ENCODE measurements at regions not wholly inside any gene's neighbourhood (a gene's known extent, or its start where the extent isn't known, plus 50 kb on each side); places are given as distances from the start of the nearest gene placed in this dataset.
A peak's percentile ranks its signal among the peaks of the same experiment; 100 is the strongest.
"Not testable (repeated sequence)": the region's sequence is repeated elsewhere in the genome, so short reads cannot be mapped to it uniquely, and the experiment has no call there.

DNA sequence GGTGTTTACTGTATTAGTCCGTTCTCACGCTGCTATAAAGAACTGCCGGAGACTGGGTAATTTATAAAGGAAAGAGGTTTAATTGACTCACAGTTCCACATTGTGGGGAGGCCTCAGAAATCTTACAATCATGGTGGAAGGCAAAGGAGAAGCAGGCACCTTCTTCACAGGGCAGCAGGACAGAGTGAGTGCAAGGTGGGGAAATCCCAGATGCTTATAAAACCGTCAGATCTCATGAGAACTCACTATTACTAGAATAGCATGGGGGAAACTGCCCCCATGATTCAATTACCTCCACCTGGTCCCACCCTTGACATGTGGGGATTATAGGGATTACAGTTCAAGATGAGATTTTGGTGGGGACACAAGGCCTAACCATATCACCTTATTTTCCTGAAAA is 60.1 kb upstream of the IFNGR1 start:
- WGBS (ENCODE audit: missing lambda C conversion rate) = 96% methylated on average over 4 of the region's 4 CpGs
- DNase-seq (ENCODE audit: low read depth in 1 of 2, low spot score in 1 of 2); H3K4me2 ChIP-seq; H3K27ac ChIP-seq; H3K4me3 ChIP-seq; FAIRE-seq; H3K9me3 ChIP-seq; CTCF ChIA-PET; H3K4me1 ChIP-seq; ATAC-seq; POLR2A ChIA-PET: not testable (repeated sequence)

DNA sequence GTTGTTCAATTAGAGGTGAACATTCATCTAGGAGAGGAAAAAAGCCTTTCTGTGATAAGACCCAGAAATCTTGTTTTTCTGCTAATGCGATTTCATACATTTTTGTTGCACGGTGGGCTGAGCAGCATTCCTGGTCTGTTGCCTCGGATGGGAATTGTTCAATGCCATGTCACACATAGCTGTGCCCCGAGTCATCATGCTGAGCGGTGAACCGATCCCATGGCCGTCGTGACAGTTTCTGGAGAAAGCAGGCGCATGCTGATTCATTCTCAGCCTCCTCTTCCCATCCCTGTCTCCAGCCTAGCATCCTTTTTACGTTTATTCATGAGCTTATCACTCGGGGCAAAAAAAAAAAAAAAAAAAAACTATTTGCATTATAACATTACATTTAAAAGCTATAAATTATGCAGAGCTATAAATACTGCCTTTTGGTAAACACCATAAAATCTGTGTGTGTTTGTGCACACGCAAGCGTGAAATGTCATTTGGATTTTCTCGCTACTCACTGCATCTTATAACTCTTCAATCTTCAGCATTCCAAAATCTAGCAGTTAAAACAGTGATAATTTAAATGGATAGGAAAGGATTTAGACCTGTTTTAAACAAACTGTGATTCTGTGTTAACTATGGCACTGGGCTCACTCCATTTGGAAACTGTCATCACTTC is 58.9 kb upstream of the IFNGR1 start:
- Histone ChIP-seq H3K9me3 (no peaks in the 10 kb centered on the region), H3K4me1 (peaks cover 9% of the 10 kb centered on the region; the same call in 2 of the 3 replicates), H3K4me3 (no peak overlapping the region), H3K27ac (0 out of 6 replicates have a peak overlapping the region, but pooled peaks of 1 of the 2 experiments have one; percentile 19), H3K4me2 (peak overlapping the region; percentile 58)
- CTCF ChIA-PET = interaction anchor here (1.1 kb wide), 1 partner anchor 184 kb away, joined by 3 read pairs; no protein-coding TSS in a partner anchor
- peak; percentile 15 to 40 for DNase-seq (ENCODE audit: low read depth in 1 of 2, low spot score in 1 of 2)
- FAIRE-seq = no peak
- WGBS (ENCODE audit: missing lambda C conversion rate) = 33% methylated on average over 14 of the region's 14 CpGs
- peak; percentile 43 to 70; a peak in 3 of 6 replicates for ATAC-seq
- TF ChIP-seq SREBF2 (IDR thresholded peaks at IDR 0.05) (no peak), KDM1A (IDR thresholded peaks at IDR 0.05; ENCODE audit: low read depth) (no peak), FOXS1 (CRISPR knock-in tag; IDR thresholded peaks at IDR 0.05) (no peak), EP300 (IDR thresholded peaks at IDR 0.05) (no peak), MAFK (IDR thresholded peaks at IDR 0.05; ENCODE audit: partially characterized antibody) (no peak), FOSL2 (IDR thresholded peaks at IDR 0.05) (no peak), FOSL2 (CRISPR knock-in tag; IDR thresholded peaks at IDR 0.05) (0 out of 2 replicates have a peak, but pooled peaks have one; percentile 27), POLR2A (IDR thresholded peaks at IDR 0.05; ENCODE audit: low read length) (no peak), RFX5 (IDR thresholded peaks at IDR 0.05) (no peak)
- POLR2A ChIA-PET = no interaction called here

DNA sequence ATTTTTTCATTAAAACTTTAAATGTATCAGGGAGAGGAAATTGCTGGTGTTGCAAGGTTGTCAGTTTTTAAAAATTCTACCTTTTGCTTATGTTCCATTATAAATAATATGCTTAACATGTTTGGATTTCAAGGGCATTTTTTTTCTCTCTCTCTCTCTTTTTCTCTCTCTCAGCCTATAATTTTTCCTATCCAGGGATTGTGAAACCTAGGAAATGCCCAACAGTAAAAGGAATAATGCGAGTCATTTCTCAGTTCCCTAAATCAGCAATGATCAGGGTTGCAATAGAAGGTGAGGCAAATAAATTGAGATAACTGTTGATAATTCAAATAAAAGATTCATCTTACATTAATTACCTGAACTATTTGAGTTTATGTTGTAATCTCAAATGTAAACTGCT is 53.2 kb upstream of the IFNGR1 start:
- DNase-seq (ENCODE audit: low read depth in 1 of 2, low spot score in 1 of 2) = no peak
- no peak overlapping the region for H3K4me3 ChIP-seq
- 0 out of 3 replicates have a peak overlapping the region, but pooled peaks have one; percentile 5 for H3K4me2 ChIP-seq
- H3K9me3 ChIP-seq = no peaks in the 10 kb centered on the region
- TF ChIP-seq RARB (CRISPR knock-in tag; IDR thresholded peaks at IDR 0.05) = no peak
- peak in 1 of 2 experiments; percentile 19; a peak in 1 of 4 replicates for TF ChIP-seq CEBPB (IDR thresholded peaks at IDR 0.05)
- TF ChIP-seq, protein P1, sequence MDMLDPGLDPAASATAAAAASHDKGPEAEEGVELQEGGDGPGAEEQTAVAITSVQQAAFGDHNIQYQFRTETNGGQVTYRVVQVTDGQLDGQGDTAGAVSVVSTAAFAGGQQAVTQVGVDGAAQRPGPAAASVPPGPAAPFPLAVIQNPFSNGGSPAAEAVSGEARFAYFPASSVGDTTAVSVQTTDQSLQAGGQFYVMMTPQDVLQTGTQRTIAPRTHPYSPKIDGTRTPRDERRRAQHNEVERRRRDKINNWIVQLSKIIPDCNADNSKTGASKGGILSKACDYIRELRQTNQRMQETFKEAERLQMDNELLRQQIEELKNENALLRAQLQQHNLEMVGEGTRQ (IDR thresholded peaks at IDR 0.05) = no peak
- WGBS (ENCODE audit: missing lambda C conversion rate) = 14% methylated on average over 1 of the region's 1 CpG
- H3K27ac ChIP-seq = no peak overlapping the region
- ATAC-seq = no peak
- peaks cover under 1% of the 10 kb centered on the region; the same call in 1 of the 3 replicates for H3K4me1 ChIP-seq
- FAIRE-seq = no peak
- ChIA-PET POLR2A (no interaction called here), CTCF (interaction anchor here (1.4 to 3.5 kb wide), 5 partner anchors 8 to 42 kb away, joined by 3 to 26 read pairs (median 4); no protein-coding TSS in a partner anchor)

DNA sequence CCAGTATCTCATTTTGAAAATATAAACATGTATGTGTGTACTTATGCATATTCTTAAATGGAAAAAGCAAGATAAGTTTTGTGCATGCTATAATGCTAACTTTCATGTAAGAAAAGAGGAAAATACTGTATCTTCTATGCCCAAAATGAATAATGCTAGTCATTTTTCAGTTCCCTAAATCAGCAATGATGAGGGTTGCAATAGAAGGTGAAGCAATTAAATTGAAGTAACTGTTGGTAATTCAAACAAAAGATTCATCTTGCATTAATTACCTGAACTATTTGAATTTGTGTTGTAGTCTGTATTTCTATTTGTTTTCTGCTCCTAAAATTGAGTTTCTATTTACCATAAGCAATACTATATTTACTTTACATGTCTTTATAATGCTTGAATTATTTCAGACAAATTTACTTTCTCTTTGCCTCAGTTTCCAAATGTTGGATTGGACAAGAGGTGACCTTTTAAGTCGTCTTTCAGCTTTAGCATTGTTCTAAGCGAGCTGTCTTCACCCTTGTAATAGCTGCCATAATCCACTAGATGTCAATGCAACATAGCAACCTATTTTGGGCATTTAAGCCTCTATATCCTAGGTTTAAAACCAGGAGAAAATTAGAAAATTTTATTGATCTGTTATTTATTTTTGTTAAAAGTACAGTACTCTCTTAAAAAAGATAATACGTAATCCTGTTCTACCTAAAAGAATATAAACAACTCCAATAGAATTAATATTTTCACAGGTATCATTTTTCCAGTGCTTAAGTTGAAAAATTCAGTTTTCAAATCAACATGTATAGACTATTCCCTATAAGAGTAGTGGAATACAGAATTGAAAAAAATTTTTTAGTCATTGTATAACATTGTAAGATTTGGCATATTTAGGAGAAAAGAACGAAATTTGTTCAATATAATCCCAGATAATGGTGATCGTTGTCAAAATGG is 52.3 kb upstream of the IFNGR1 start:
- no peak for FAIRE-seq
- peak overlapping the region in 1 of 2 experiments; percentile 8; a peak in 1 of 6 replicates for H3K27ac ChIP-seq
- no peaks in the 10 kb centered on the region; the same call in 2 of the 3 replicates for H3K4me1 ChIP-seq
- TF ChIP-seq, protein P2, sequence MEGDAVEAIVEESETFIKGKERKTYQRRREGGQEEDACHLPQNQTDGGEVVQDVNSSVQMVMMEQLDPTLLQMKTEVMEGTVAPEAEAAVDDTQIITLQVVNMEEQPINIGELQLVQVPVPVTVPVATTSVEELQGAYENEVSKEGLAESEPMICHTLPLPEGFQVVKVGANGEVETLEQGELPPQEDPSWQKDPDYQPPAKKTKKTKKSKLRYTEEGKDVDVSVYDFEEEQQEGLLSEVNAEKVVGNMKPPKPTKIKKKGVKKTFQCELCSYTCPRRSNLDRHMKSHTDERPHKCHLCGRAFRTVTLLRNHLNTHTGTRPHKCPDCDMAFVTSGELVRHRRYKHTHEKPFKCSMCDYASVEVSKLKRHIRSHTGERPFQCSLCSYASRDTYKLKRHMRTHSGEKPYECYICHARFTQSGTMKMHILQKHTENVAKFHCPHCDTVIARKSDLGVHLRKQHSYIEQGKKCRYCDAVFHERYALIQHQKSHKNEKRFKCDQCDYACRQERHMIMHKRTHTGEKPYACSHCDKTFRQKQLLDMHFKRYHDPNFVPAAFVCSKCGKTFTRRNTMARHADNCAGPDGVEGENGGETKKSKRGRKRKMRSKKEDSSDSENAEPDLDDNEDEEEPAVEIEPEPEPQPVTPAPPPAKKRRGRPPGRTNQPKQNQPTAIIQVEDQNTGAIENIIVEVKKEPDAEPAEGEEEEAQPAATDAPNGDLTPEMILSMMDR (IDR thresholded peaks at IDR 0.05) = peak; percentile 74
- TF ChIP-seq CBX8 (IDR thresholded peaks at IDR 0.05) = no peak
- no peak for TF ChIP-seq POLR2AphosphoS2 (conservative IDR thresholded peaks at IDR 0.05; ENCODE audit: low read length)
- TF ChIP-seq SMC3 (IDR thresholded peaks at IDR 0.05) = peak; percentile 77
- TF ChIP-seq, protein P3, sequence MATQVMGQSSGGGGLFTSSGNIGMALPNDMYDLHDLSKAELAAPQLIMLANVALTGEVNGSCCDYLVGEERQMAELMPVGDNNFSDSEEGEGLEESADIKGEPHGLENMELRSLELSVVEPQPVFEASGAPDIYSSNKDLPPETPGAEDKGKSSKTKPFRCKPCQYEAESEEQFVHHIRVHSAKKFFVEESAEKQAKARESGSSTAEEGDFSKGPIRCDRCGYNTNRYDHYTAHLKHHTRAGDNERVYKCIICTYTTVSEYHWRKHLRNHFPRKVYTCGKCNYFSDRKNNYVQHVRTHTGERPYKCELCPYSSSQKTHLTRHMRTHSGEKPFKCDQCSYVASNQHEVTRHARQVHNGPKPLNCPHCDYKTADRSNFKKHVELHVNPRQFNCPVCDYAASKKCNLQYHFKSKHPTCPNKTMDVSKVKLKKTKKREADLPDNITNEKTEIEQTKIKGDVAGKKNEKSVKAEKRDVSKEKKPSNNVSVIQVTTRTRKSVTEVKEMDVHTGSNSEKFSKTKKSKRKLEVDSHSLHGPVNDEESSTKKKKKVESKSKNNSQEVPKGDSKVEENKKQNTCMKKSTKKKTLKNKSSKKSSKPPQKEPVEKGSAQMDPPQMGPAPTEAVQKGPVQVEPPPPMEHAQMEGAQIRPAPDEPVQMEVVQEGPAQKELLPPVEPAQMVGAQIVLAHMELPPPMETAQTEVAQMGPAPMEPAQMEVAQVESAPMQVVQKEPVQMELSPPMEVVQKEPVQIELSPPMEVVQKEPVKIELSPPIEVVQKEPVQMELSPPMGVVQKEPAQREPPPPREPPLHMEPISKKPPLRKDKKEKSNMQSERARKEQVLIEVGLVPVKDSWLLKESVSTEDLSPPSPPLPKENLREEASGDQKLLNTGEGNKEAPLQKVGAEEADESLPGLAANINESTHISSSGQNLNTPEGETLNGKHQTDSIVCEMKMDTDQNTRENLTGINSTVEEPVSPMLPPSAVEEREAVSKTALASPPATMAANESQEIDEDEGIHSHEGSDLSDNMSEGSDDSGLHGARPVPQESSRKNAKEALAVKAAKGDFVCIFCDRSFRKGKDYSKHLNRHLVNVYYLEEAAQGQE (IDR thresholded peaks at IDR 0.05) = no peak
- peak; percentile 79 to 81 for TF ChIP-seq RAD21 (conservative IDR thresholded peaks at IDR 0.05 in 1 of 2, IDR thresholded peaks at IDR 0.05 in 1 of 2)
- ATAC-seq = peak in 1 of 2 experiments; percentile 75; a peak in 3 of 6 replicates
- 19% methylated on average over 5 of the region's 5 CpGs for WGBS (ENCODE audit: missing lambda C conversion rate)
- H3K4me2 ChIP-seq = no peak overlapping the region
- no peaks in the 10 kb centered on the region for H3K9me3 ChIP-seq
- ChIA-PET CTCF (interaction anchor here (0.6 to 3.5 kb wide), 9 partner anchors 9 to 370 kb away, joined by 3 to 26 read pairs (median 3); no protein-coding TSS in a partner anchor), POLR2A (no interaction called here)
- peak; percentile 13 to 60 for DNase-seq (ENCODE audit: low read depth in 1 of 2, low spot score in 1 of 2)
- no peak overlapping the region for H3K4me3 ChIP-seq
